ENCODE measurements at regions not wholly inside any gene's neighbourhood (a gene's known extent, or its start where the extent isn't known, plus 50 kb on each side); places are given as distances from the start of the nearest gene placed in this dataset.
A peak's percentile ranks its signal among the peaks of the same experiment; 100 is the strongest.

DNA sequence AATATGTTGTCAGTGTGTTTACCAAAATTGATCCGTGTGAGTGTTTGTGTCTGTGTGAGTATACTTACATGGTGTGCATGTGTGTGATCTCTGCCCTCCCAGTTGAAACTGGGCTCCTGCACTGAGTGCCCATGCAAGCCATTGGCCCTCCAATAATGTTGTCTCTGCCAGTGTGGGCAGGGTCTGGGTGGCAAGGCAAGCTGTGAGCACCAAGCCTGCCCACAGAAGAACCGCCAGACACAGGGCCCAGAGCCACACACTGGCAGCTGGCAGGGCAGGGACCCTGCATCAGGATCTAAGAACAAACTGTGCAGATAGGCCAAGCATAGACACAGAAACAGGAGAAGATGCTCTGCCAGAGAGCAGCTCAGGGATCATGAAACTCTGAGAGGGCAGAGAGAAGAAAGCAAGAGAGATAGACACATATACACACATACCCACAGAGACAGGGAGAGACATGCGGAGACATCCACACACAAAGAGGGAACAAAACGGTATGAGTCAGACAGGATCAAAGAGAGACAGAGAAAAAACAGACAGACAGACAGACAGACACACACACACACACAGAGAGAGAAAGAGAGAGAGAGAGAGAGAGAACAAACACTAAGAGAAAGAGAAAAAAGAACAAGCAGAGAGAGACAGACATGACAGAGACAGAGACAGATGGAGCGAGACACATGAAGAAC, 555.0 kb downstream of the MID1IP1 start:
- no peak for DNase-seq

DNA sequence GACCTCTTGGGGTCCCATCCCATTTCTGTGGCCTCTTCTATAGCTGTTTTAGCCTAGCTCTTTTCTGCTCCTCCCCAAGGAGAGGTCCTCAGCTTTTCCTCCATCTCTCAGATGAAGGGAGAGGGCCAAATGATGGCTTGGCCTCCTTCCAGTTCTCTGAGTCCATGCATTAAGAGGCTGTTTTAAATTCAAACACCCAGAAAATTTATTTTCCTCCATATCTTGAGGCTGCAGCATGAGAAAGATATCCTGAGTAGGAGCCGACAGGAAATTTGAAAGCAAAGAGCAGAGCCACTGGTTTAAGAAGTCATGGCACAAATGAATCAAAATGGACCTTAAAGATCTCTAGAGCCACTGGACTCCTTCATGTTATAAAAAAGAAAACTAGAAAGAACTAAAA, 558.8 kb downstream of the MID1IP1 start:
- no peak for DNase-seq

DNA sequence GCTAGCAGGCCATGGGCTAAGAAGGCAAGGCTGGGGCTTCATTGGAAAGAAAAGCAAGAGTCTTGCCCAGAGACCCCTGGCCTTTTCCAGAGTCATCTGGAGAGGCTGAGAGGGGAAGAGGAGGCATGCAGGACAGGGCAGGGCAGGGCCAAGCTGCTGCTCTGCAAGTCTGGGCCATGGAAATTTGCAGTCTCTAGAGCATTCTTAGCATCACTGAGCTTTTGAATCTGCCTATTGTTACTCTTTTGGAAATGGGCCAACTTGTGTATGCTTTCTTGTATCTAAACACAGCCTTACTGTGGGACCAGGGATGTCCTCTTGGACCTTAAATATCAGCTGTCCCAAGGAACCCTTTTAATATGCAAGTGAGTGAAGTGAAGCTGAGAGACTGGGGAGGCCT, 560.5 kb downstream of the MID1IP1 start:
- no peak for DNase-seq

DNA sequence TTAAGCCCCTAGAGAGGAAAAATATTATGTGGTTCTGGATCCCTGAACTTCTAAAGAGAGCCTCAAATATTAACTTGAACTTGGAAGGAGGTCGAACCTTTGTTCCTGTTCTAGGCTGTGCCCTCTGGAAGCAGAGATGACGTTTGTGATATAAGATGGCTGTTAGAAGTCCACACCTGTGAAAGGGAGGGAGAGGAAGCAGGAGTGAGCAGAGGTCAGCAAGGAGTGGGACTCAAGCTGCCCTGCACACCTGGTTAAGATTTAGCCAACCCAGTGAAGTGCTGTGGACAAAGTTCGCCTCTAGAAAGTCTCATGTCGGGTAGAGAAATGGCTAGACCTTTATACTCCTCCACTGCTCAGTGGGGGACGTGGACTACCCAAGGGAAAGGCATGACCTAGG, 566.2 kb downstream of the MID1IP1 start:
- no peak for DNase-seq

DNA sequence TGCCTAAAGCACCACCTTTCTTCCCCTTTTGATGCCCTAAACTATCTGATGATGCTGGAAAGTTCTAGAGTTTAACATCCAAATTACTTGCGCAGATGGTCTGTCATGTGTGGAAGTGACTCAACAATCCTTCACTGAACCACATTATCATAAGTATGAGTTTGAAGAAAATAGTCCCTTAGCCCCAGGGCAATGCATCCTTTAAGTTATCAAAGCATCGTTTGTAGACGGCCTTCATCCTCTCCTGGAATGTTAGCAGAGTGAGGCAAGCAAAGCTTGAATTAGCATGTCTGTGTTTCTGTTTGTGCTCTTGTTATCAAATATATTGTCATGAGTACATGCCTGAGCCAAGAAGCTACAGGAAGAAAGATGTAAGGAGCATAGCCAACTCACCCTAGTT, 570.9 kb downstream of the MID1IP1 start:
- DNase-seq: no peak

DNA sequence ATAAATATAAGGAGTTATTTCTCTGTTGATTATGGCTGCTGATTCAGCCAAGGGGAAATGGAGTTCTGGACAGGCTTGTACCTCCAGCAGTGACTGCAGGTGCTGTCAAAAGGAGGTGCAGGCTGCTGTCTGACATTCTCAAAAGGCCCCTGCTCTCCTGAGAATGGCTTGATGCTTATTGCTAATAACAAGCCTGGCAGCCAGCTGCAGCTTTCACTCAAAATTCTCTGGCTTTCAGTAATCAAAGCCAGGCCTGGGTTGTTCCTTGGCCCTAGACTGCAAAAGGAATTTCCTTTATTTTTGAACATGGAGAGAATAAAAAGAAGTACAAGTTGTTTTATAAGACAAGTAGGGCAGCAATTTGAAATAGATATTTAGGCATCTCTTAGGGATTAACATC, 575.9 kb downstream of the MID1IP1 start:
- DNase-seq: peak; percentile 76

DNA sequence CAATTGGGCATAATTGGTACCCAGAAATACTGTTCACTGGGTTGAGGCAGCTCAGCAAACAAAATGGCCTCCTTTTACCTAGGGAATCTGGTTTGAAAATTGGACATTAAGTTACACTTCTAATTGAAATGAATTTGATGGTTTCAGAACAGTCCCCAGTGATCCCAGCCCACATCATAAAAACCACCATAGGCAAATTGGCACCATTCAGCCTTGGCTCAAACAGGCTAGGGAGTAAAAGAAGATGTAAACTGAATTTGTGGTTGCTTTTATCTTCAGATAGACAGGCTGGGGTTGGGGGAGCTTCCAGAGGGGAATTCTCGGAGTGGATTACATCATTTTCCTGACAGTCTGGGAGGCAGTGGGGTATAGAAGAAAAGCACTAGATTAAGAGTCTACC, 576.5 kb downstream of the MID1IP1 start:
- peak; percentile 28 for DNase-seq

DNA sequence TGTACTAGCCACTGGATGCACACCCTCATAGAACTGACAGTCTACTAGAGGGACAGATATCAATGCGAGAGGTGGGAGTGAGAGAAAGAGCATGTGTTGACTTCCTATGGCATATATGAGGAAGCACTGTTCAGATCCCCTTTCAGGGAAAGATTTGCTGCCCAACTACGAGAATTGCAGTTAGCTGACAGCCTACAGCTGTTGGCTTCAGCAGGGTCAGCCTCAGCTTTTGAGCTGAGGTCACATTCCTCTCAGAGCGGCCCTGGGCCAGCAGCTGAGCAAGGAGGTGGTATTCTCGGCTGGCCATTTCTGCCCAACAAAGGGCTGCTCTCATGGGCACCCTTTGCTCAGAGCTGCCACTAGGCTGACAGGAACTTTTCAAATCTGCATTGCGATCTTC, 580.2 kb downstream of the MID1IP1 start:
- DNase-seq: peak; percentile 23

DNA sequence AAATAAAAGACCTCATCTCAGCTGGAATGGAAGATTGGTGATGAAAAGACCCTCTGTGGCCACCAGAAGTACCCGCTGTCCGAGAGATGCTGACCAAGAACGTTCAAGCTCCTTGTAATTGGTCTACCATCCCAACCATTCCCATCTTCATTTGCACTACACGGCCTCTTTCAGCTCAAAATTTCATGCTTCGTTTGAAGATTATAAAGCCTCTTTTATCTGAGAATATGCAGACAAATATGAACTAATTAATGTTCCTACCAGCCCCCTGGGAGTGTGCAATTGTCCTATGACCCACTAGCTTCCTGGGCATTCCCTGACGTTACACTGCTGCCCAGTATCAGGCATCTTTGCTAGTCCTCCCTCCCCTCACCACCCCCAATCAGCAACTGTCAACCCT, 583.7 kb downstream of the MID1IP1 start:
- DNase-seq: peak; percentile 77

DNA sequence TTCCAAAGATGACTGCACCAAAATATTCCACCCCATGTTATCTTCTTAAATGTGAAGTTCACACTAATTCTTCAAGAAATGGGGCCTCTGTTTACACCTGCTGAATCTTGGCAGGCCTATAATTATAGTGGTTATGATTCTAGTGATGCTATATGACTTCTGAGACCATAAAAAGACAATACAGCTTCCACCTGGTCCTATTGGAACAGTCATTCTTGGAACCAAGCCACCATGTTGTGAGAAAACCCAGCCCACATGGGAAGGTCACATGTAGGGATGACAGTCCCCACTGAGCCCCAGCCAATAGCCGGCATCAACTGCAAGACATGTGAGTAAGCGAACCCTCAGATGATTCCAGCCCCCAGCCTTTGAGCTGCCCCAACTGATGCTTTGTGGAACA, 587.5 kb downstream of the MID1IP1 start:
- no peak for DNase-seq

DNA sequence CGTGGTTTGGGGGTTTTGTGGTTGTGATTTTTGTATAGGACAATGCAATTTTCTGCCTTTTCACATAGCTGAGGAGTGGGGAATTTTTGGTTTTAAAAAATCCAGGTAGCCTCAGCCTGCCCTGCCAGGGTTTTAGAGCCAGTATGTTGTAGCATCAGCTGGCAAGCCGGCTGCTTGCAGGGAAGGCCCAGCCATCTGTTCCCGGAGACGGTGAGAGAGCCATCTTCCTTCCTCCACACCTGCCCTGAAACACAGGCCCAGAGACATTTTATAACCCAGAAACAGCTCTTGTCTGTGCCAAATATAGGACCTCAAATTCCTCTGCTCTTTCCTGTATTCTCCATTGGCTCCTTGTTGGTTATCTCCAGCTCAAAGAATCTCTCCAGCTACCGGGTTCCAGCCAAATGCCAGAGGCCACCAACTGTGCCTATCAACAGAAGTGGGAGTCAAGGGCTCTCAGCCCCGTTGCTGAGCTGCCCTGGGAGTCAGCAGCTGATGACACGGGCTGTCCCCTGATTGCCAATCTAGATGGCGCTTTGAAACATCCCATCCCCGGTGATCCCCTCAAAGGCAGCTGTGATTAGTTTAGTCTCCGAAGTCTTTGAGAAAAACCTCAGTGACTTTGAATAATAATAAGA, 595.2 kb downstream of the MID1IP1 start:
- DNase-seq: no peak

DNA sequence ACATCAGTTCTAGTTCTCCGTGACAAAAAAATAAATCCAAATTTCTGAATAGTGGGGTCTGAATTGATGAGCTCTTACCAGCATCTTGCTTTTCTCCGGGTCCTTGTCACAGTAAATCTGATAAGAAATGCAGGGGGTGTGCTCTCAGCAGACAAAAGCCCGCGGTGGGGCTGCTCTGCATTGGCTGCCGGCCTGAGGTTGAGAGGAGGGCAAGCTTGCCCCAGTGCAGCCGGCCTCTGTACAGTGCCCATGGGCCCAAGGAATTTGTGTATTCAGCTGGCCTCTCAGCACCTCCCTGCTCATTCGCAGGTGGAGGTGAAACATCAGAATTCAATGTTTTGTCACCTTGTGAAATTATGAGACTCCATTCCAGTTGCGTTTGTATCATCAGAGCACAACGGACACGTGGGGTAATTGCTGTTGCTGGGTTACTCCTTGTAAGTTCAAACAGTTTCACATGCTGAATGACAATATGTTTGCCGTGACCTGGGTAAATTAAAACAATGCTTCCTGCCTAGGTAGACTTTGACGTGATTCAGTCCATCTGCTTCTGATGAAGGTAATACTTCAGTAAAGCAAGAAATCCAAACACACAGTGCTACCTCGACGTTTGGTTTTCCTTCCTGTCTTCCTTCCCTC, 596.4 kb downstream of the MID1IP1 start:
- no peak for DNase-seq

DNA sequence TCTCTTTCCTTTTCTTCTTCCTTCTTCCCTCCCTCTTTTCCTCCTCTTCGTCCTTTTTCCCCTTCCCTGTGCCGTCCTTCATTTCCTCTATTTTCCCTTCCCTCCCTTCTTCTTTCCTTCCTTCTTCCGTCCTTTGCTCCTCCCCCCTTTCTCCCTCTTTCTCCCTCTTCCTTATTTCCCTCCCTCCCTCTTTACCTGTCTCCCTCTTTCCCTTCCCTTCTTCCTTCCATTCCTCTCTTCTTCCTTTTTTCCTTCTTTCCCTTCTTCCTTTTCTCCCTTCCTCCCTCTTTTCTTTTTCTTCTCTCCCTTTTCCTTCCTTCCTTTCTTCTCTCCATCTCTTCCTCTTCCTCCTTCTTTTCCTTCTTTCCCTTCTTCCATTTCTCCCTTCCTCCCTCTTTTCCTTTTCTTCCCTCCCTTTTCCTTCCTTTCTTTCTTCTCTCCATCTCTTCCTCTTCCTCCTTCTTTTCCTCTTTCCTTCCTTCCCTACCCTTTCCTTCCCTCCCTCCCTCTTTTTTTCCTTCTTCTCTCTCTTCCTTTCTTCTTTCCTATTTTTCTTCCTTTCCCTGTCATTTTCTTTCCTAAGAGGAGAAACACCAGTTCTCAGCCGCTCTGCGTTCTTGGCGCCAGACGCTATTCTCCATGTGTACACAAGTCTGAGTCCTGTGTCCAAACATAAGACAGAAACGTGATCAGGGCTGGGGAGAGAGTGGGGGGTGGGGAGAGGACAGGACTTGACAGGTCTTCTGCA, 597.1 kb downstream of the MID1IP1 start:
- DNase-seq: no peak

DNA sequence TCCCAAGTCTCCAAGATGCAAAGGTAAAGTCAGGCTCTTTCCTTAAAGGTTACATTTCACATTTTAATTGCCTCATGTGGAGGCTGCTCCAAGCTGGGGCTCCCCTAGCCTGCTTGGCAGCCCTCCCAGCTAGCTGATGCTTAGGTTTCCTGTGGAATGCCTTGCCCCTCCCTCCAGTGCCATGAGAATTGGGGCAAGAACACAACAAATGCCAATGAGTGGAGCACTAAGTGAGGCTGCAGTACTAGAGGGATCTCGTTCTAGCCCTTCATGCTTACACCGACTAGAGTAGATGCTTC, 597.7 kb downstream of the MID1IP1 start:
- no peak for DNase-seq

DNA sequence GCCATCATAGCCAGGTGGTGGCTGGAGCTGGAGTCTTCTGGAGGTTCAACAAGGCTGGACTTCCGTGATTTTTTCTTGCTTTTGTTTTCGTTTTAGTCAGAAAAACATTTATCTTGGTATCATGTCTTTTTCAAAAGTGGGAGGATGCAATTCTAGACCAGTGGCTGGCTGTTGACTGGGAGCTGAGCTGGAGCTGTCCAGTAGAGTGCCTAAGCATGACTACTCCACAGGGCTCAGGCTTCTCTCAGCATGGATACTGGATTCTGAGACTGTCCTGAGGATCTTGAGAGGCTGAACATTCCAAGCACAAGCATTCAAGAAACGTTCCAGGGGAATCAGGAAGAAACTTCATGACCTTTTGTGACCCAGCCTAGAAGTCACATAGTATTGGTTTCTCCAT, 598.1 kb downstream of the MID1IP1 start:
- no peak for DNase-seq

DNA sequence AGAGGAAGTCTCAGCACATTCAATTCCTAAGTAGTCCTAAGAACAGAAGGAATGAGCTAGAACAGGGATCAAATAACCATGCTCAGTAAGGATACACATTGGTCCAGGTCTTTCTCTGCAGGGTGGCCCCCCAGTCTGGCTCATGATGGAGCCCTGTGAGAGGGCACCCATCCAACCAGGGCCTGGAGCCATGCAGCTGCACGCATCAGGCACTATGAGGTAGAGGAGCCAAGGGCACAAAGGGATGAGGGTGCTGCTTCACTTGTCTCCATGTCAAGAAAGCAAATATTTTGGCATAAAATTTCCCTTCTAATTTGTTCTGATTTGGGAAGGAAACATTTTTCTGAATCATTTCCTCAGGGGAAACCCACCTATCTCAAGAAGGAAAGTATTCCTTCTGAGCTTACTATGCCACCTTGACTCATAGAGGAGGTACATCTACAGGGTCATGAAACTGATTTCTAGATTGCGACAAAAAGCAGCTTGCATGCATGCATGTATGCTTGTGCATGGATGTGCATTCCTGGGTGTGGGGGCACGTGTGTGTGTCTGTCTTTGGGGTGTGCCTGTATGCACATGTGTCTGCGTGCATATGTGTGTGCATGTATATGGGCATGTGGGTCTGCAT, 600.3 kb downstream of the MID1IP1 start:
- DNase-seq: no peak

DNA sequence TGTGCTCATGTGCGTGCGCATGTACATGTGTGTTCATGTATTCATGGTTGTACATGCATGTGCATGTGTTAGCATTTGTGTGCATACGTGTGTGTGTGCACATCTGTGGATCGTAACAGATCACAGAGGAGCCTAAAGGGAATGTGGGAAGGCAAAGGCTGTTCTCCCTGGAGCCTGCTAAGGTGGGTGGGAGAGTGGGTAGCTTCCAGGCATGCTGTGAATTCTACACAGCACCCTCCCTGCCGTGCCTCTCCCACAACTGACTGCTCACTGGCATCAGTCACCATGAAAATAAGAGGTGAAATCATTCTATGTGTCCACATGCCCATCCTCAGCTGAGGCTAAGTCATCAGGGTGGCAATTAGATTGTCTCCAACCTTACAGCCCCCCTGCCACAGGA, 600.9 kb downstream of the MID1IP1 start:
- DNase-seq: no peak

DNA sequence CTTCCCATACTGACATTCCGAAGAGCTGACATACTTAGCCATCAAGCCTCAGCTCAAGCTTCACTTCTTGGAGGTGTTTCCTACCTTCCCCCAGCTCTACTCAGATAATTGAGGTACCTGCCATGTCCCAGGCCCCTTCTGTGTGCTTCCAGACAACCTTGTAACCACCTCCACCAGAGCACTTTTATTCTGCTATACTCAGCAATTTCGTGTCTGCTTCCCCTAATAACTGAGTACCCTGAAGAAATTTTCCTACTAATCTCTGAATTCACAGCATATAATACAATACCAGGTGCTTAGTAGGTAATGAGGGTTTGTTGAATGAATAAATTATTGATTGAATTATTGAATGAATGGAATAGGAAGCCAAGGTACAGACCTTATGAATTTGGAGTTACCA, 605.5 kb downstream of the MID1IP1 start:
- no peak for DNase-seq

DNA sequence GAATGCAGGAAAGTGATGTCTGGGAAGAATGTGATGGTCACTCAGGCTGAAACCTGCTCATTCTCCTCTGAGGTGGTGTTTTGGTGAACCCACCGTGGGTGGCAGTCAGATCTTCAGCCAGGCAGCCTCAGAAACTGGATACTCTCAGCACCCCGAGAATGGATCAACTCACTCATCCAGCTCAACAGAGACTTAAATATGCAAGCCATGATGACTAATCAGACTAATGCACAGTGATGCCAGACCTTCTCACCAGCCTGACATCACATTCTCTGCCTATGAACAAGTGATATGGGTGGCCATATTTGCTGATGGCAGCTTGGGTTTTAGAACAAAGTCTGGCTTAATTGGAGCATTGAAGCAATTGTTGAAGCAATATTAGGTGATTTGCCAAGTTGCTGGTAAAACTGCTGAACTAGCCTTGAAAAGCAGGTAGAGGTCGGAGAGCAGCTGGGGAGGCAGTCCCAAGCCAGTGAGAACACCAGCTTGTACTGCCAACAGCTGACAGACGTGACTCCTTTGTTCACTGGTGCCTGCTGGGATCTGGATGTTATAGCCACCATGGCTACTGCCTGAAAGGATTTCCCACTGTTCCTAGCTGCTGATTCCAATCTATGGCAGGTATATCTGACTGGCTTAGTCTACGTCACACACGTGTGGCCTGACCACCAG, 608.1 kb downstream of the MID1IP1 start:
- DNase-seq: no peak

DNA sequence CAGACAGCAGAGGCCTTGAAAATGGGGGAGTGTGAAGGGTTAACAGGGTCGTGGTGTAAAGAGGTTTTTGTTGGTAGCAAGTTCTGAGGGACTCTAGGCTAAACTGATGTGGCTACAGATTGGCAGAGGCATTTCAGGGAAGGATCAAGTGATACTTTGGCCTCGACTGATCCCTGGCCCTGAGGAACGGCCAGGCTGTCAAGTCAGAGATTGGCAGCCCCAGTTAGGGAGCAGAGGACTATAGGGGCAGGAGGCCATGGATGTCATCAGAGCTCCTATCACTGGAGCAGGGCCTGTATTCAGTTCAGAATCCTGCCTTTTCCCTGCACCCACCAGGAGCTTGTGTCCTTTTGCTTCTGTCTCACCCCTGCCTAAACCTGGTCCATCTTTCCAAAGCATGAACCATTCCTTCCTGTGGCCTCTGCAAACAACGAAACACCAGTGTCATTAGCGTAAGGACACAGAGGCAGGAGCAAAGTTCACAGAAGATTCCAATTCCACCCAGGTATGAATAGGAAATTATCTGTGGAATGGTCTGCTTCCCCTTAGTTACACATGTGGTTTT, 613.1 kb downstream of the MID1IP1 start:
- DNase-seq: no peak

DNA sequence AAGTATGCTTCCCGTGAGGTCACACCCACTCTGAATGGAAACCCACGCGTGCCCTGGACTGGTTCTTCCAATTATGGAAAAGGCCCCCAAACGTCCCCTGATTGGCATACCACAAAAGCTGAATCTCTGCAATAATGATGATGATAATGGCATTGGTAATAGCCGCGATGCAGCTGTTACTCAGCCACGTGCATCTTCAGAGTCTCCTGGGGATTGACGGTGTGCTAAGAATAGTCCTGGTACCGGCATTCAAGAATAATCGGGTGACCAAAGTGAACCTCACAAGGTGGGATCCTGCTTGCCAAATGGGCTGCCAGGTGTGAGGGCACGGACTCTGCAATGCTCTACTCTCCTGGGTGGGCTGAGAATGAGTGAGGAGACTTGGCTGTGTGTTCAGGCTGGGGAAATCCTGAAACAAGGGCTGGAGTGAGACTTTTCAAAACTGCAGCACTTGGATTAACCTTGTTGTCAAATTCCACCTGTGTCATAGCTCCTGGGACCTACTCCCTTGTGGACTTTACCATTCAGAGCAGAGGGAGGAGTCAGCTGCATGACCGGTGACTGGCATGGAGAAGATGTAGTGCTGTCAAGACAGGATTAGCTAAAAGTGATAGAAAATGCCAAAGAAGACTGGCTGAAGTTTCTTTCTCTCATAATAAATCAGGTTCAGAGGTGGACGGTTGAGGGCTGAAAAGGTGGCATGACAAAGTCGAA, 615.4 kb downstream of the MID1IP1 start:
- no peak for DNase-seq

DNA sequence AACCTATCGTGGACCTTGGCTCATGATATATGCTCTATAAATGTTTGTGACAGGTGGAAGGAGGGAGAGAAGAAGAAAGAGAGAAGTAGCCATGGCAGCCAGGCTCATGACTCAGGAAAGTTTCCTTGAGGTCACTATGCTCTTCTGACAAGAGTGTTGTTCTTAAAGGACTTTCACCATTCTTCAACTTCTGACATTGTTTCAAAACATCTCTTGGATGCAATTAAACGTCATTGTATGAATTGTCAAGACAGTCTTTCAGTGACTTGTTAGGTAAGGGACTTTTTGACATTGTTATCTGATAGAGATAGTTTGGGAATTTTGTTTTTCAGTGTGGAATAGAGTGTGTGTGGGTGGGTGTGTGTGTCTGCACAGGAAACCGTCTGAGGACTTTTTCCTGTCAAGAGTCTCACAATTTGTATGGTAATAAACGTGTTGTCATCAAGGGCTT, 617.0 kb downstream of the MID1IP1 start:
- DNase-seq: peak; percentile 30

All from eye (tissue), 1 donor.